AG04449 (cell line): ENCODE measurements at regions not wholly inside any gene's neighbourhood (a gene's known extent, or its start where the extent isn't known, plus 50 kb on each side); places are given as distances from the start of the nearest gene placed in this dataset.

Experiments
- CTCF ChIA-PET: fragments of 350-600 bp; formaldehyde crosslinking; extraction: SDS; loops from one replicate; lab custom pipeline; 2021; ENCODE audit warnings: antibody characterized with exemption; lab: Yijun Ruan, JAX
- POLR2A ChIA-PET: fragments of 400-600, 350-600 bp; formaldehyde crosslinking; extraction: SDS; loops from one replicate; lab custom pipeline; 2020; ENCODE audit warnings: antibody characterized with exemption, inconsistent platforms; lab: Yijun Ruan, JAX
- DNase-seq: peaks from one replicate; pipeline ENCODE4 v3.0.0-alpha.2; 2010; ENCODE audit warnings: low read depth, low spot score
- H3K4me3 ChIP-seq: 2 replicates; pipeline ENCODE4 v1.5.1; 2011; ENCODE audit warnings: low read depth, mild to moderate bottlenecking, control low read depth, low read length
- TF ChIP-seq, protein P1 (sequence below): IDR thresholded peaks from one replicate; pipeline ENCODE4 v1.5.1; 2011; ENCODE audit warnings: mild to moderate bottlenecking, moderate library complexity, low read length, control low read depth, inconsistent platforms; ENCODE audit not compliant: insufficient read depth; ENCODE audit errors: missing control alignments

DNA sequence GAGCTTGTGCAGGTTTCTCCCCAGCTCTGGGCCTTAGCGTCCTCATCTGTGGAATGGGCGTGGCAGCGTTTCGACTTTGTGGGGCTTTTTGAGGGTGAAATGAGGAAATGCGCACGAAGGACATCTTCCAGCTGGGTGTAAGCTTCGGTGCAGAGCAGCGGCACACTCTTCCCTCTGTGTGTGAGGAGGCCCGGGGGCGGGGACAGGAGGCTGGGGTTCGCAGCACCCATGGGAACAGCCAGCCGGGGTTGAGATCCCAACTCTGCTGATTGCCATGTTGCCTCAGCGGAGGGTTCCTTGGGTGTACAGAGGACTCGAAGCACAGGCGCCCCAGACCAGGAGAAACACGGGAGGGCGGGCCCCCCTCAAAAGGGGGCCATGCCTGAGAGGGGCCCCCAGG, 265.6 kb downstream of the NSG2 start:
- no peak for DNase-seq
- POLR2A ChIA-PET = interaction anchor here (1.2 kb wide), 1 partner anchor 263 kb away, joined by 3 read pairs; no protein-coding TSS in a partner anchor
- H3K4me3 ChIP-seq = no peak overlapping the region
- CTCF ChIA-PET = interaction anchor here (0.7 to 24.0 kb wide), 45 partner anchors 10 to 704 kb away, joined by 3 to 509 read pairs (median 4); partner anchors contain the start of genes BOD1 and NSG2
- TF ChIP-seq, protein P1, sequence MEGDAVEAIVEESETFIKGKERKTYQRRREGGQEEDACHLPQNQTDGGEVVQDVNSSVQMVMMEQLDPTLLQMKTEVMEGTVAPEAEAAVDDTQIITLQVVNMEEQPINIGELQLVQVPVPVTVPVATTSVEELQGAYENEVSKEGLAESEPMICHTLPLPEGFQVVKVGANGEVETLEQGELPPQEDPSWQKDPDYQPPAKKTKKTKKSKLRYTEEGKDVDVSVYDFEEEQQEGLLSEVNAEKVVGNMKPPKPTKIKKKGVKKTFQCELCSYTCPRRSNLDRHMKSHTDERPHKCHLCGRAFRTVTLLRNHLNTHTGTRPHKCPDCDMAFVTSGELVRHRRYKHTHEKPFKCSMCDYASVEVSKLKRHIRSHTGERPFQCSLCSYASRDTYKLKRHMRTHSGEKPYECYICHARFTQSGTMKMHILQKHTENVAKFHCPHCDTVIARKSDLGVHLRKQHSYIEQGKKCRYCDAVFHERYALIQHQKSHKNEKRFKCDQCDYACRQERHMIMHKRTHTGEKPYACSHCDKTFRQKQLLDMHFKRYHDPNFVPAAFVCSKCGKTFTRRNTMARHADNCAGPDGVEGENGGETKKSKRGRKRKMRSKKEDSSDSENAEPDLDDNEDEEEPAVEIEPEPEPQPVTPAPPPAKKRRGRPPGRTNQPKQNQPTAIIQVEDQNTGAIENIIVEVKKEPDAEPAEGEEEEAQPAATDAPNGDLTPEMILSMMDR = no peak

DNA sequence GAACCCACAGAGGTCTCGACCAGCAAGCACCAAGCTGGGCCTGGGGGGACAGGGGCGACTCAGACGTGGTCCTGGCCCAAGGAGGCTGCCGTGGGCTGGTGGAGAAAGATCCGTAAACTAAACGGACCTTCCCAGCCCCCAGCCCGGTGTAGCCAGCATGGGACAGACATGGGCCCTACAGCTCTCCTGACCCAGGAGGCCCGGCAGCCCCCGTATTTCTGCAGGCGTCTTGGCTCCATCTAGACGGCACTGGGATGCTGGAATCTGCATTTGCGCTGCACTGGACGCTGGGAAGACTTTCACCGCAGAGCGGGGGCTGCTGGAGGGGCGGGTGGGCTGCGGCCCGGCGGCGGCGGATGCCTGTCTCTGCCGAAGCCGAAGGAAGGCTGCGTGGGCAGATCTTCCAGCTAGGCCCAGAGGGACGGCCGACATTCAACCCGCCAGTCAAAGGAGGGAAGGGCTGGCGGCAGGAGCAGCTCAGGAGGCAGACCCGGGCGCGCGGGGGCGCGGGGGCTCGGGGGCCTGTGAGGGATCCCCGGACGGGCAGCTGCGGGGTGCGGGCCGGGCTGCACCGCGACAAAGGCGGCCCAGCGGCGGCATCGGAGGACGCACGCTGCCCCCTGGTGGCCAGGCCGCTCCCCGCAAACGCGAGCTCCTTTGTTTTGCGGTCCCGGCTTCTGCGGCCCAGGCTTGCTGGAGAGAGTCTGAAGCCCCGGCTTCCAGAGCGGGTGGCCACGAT, 266.2 kb downstream of the NSG2 start:
- H3K4me3 ChIP-seq = peak overlapping the region; percentile 49
- no peak for DNase-seq
- TF ChIP-seq, protein P1 = peak; percentile 90
- ChIA-PET CTCF (interaction anchor here (0.6 to 24.0 kb wide), 61 partner anchors 11 to 1605 kb away, joined by 3 to 509 read pairs (median 4); partner anchors contain the start of genes BOD1 and NSG2), POLR2A (interaction anchor here (0.7 to 1.2 kb wide), 2 partner anchors 264 to 266 kb away, joined by 3 read pairs; partner anchors contain the start of gene NSG2)

DNA sequence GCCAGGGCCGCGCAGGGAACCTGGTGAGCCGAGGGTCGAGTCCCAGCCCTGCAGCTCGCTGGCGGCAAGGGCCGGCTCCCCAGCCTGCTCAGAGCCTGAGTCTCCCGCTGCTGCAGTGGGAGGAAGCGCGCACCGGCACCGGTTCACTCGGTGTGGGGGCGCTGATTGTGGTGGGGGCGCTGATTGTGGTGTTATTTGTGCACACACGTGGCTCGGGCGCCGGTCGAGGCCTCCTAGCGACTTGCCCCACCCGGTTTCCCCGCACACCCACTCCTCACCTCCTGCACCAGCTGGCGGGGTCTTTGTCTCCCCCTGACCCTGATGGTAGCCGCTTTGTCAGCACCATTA, 266.7 kb downstream of the NSG2 start:
- ChIA-PET POLR2A (interaction anchor here (0.7 to 1.2 kb wide), 2 partner anchors 265 to 267 kb away, joined by 3 read pairs; partner anchors contain the start of gene NSG2), CTCF (interaction anchor here (0.6 to 24.0 kb wide), 53 partner anchors 11 to 1605 kb away, joined by 3 to 509 read pairs (median 4); partner anchors contain the start of genes BOD1 and NSG2)
- peak overlapping the region; percentile 30 for H3K4me3 ChIP-seq
- TF ChIP-seq, protein P1 = no peak
- DNase-seq = no peak

DNA sequence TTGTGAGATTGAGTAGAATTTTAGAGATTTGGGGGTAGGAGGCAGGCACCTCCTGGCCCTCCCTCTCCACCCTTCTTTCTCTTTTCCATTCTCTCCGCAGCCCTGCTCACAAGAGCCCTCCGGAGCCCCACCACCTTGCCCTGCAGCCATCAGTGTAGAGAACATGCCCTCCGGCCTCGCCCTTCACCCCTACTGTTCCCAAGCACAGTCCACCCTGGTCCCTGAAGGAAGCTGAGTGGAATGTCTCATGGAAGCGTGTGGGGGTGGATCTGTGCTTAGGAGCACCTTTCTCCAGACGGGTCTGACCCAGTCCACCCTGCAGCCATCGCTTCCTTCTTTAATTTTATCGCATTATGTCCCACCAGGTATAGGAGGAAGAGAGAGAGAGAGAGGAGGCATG, 267.1 kb downstream of the NSG2 start:
- POLR2A ChIA-PET = interaction anchor here (1.2 kb wide), 1 partner anchor 265 kb away, joined by 3 read pairs; no protein-coding TSS in a partner anchor
- TF ChIP-seq, protein P1 = no peak
- DNase-seq = no peak
- H3K4me3 ChIP-seq = no peak overlapping the region
- CTCF ChIA-PET = interaction anchor here (0.6 to 24.0 kb wide), 44 partner anchors 11 to 1606 kb away, joined by 3 to 509 read pairs (median 4); partner anchors contain the start of genes BOD1 and NSG2

DNA sequence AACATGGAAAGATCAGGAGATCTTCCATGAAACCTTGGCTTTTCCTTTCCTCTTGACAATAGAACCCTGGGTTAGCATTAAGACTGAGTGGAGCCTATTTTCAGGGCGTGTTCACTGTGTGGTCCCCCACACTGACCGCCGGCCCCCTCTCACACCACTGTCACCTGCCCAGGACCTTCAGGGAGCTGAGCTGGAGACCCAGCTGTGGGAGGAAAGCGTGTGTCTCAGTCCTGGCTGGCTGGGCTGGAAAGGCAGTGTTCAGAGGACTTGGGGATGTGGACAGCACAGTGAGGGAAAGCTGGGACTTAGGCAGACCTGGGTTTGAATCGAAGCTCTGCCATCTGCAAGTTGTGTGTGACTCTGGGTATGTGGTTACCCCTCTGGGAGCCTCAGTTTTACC, 268.1 kb downstream of the NSG2 start:
- no peak overlapping the region for H3K4me3 ChIP-seq
- TF ChIP-seq, protein P1 = no peak
- no peak for DNase-seq
- ChIA-PET CTCF (interaction anchor here (0.7 to 24.0 kb wide), 11 partner anchors 9 to 702 kb away, joined by 3 to 509 read pairs (median 5); partner anchors contain the start of genes BOD1 and NSG2), POLR2A (no interaction called here)

DNA sequence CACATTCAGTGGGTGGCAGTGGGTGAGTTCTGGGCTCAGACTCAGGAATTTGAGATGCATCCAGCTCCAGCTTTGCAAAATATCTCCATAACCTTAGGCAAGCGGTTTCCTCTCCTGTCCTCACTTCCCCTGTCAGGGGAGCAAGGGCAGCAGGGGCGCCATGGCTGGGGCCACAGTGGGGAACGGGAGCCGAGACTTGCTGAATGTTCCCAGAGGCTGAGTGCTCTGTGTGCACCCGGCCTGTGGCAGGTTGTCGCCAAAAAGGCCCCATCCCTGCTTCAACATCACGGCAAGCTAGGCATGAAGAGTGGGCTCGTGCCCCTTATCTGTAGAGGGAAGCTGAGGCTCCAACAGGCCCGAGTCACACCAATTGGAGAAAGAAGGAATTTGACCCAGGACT, 268.8 kb downstream of the NSG2 start:
- ChIA-PET CTCF (interaction anchor here (0.7 to 24.0 kb wide), 15 partner anchors 9 to 702 kb away, joined by 3 to 509 read pairs (median 5); partner anchors contain the start of genes BOD1 and NSG2), POLR2A (no interaction called here)
- TF ChIP-seq, protein P1 = no peak
- H3K4me3 ChIP-seq = no peak overlapping the region
- no peak for DNase-seq
